Mesendoderm (in vitro differentiated cells): ENCODE measurements at regions not wholly inside any gene's neighbourhood (a gene's known extent, or its start where the extent isn't known, plus 50 kb on each side); places are given as distances from the start of the nearest gene placed in this dataset.

Source experiments
- DNase-seq: peaks from one replicate; pipeline ENCODE4 v3.0.0; 2013
- H2AK5ac ChIP-seq: 2 replicates; pipeline ENCODE4 v1.6.1; 2013; ENCODE audit warnings: low read length, inconsistent platforms
- H2BK120ac ChIP-seq: 2 replicates; pipeline ENCODE4 v1.6.1; 2013; ENCODE audit warnings: low read depth, mild to moderate bottlenecking, low read length, moderate library complexity, mixed read lengths
- H2BK15ac ChIP-seq: replicated peaks from 2 replicates; pipeline ENCODE4 v1.6.1; 2013; ENCODE audit warnings: low read depth, mild to moderate bottlenecking, moderate library complexity
- H2BK5ac ChIP-seq: 2 replicates; pipeline ENCODE4 v1.6.1; 2013; ENCODE audit warnings: low read length, inconsistent platforms
- H3K18ac ChIP-seq: 2 replicates; pipeline ENCODE4 v1.6.1; 2013; ENCODE audit warnings: mild to moderate bottlenecking, low read length, mixed read lengths
- H3K23ac ChIP-seq: one replicate; pipeline ENCODE4 v1.6.1; 2013; ENCODE audit warnings: low read length
- H3K27ac ChIP-seq: 2 replicates; pipeline ENCODE4 v1.5.1; 2013; ENCODE audit warnings: low read depth, mild to moderate bottlenecking, inconsistent platforms, low read length, moderate library complexity
- H3K27me3 ChIP-seq: 2 replicates; pipeline ENCODE4 v1.6.1; 2013; ENCODE audit warnings: low read length, control low read depth, mild to moderate bottlenecking, inconsistent platforms; ENCODE audit not compliant: insufficient read depth, poor library complexity
- H3K36me3 ChIP-seq: 2 replicates; pipeline ENCODE4 v1.6.1; 2013; ENCODE audit warnings: low read length, inconsistent platforms; ENCODE audit not compliant: control insufficient read depth, insufficient read depth
- H3K4ac ChIP-seq: one replicate; pipeline ENCODE4 v1.6.1; 2013; ENCODE audit warnings: low read depth, mild to moderate bottlenecking, low read length, moderate library complexity
- H3K4me1 ChIP-seq: 2 replicates; pipeline ENCODE4 v1.6.1; 2013; ENCODE audit warnings: low read depth, low read length, inconsistent platforms; ENCODE audit not compliant: control insufficient read depth
- H3K4me2 ChIP-seq: 2 replicates; pipeline ENCODE4 v1.6.1; 2013; ENCODE audit warnings: low read length
- H3K4me3 ChIP-seq: 2 replicates; pipeline ENCODE4 v1.5.1; 2013; ENCODE audit warnings: mild to moderate bottlenecking, low read length
- H3K56ac ChIP-seq: one replicate; pipeline ENCODE4 v1.6.1; 2013; ENCODE audit warnings: low read length
- H3K79me1 ChIP-seq: 2 replicates; pipeline ENCODE4 v1.6.1; 2013; ENCODE audit warnings: low read length, inconsistent platforms
- H3K79me2 ChIP-seq: 2 replicates; pipeline ENCODE4 v1.6.1; 2013; ENCODE audit warnings: mild to moderate bottlenecking, low read length; ENCODE audit not compliant: control insufficient read depth, insufficient read depth
- H3K9ac ChIP-seq: 2 replicates; pipeline ENCODE4 v1.6.1; 2013; ENCODE audit warnings: low read length, inconsistent platforms
- H4K5ac ChIP-seq: one replicate; pipeline ENCODE4 v1.6.1; 2013; ENCODE audit warnings: low read length
- H4K8ac ChIP-seq: one replicate; pipeline ENCODE4 v1.6.1; 2013; ENCODE audit warnings: low read depth, mild to moderate bottlenecking, control low read depth, low read length, moderate library complexity
- WGBS: extraction: QIAGEN DNeasy Blood & Tissue Kit; methylation state at CpG from one replicate; pipeline ENCODE4 v1.1.7; 2013; ENCODE audit warnings: low lambda C conversion rate, missing lambda C conversion rate; ENCODE audit not compliant: insufficient coverage; ENCODE audit errors: extremely low coverage; 5-methylcytosine and 5-hydroxymethylcytosine counted together

GRCh38 chr7:81079746-81080145 lies 160.9 kb upstream of the SEMA3C start:
- H3K4me2 ChIP-seq, result no peak overlapping the region
- DNase-seq, result no peak
- H3K36me3 ChIP-seq, result no peaks in the 10 kb centered on the region

DNA sequence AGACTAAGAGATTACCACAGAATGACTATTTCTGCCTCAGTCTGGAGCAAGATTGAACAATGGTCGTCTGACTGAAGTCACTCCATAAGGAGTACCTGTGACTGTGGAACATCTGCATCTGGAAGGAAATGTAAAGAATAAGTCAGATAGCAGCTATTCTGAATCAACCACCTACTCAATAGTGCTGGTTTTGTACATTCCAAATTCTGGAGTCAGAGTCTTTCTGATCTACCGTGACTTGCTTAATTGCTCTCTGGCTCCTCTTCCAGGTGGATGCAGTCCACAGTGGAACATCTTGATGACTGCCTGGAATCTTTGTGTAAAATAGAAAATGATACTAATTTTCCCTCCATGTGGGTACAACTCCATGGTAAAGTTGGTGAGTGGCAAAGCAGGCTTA lies 156.3 kb upstream of the SEMA3C start:
- no peaks in the 10 kb centered on the region for H3K79me1 ChIP-seq
- H2BK120ac ChIP-seq, result no peak overlapping the region
- no peak overlapping the region for H3K4me3 ChIP-seq
- H2AK5ac ChIP-seq, result no peak overlapping the region
- H3K79me2 ChIP-seq, result no peaks in the 10 kb centered on the region
- H3K18ac ChIP-seq, result no peak overlapping the region
- no peak overlapping the region for H4K5ac ChIP-seq
- H3K9ac ChIP-seq, result no peak overlapping the region
- H3K4me1 ChIP-seq, result no peaks in the 10 kb centered on the region
- no peak overlapping the region for H3K56ac ChIP-seq
- H4K8ac ChIP-seq, result no peak overlapping the region
- H3K27ac ChIP-seq, result no peak overlapping the region
- no peak for DNase-seq
- H3K4ac ChIP-seq, result no peak overlapping the region
- H3K36me3 ChIP-seq, result no peaks in the 10 kb centered on the region
- no peak overlapping the region for H3K4me2 ChIP-seq
- H3K23ac ChIP-seq, result no peak overlapping the region
- no peak overlapping the region for H2BK5ac ChIP-seq
- no CpG with 5 or more reads among the region's 2 CpGs for WGBS
- H2BK15ac ChIP-seq, result no peak overlapping the region
- no peaks in the 10 kb centered on the region for H3K27me3 ChIP-seq

More at GRCh38 chr7:81079746-81080145, 160.9 kb upstream of the SEMA3C start:
- H3K18ac ChIP-seq, result no peak overlapping the region
- H3K27me3 ChIP-seq, result no peaks in the 10 kb centered on the region
- no peaks in the 10 kb centered on the region for H3K79me1 ChIP-seq
- H3K56ac ChIP-seq, result no peak overlapping the region
- no peaks in the 10 kb centered on the region for H3K79me2 ChIP-seq
- no peak overlapping the region for H4K5ac ChIP-seq
- H2BK5ac ChIP-seq, result no peak overlapping the region
- H4K8ac ChIP-seq, result no peak overlapping the region
- no CpG with 5 or more reads among the region's 1 CpG for WGBS
- no peak overlapping the region for H3K23ac ChIP-seq
- H3K4ac ChIP-seq, result no peak overlapping the region
- no peak overlapping the region for H2BK120ac ChIP-seq
- no peak overlapping the region for H2BK15ac ChIP-seq
- no peak overlapping the region for H3K9ac ChIP-seq
- H3K27ac ChIP-seq, result no peak overlapping the region
- no peak overlapping the region for H3K4me3 ChIP-seq
- H2AK5ac ChIP-seq, result no peak overlapping the region
- no peaks in the 10 kb centered on the region for H3K4me1 ChIP-seq

GRCh38 chr7:81074406-81074805 lies 155.6 kb upstream of the SEMA3C start:
- DNase-seq, result no peak
- no peak overlapping the region for H2AK5ac ChIP-seq
- no peaks in the 10 kb centered on the region for H3K4me1 ChIP-seq
- no peak overlapping the region for H3K9ac ChIP-seq
- no peak overlapping the region for H4K5ac ChIP-seq
- no CpG with 5 or more reads among the region's 3 CpGs for WGBS
- H3K4ac ChIP-seq, result no peak overlapping the region
- H3K4me3 ChIP-seq, result no peak overlapping the region
- no peak overlapping the region for H2BK15ac ChIP-seq
- no peaks in the 10 kb centered on the region for H3K36me3 ChIP-seq
- H4K8ac ChIP-seq, result no peak overlapping the region
- H3K79me1 ChIP-seq, result no peaks in the 10 kb centered on the region
- no peak overlapping the region for H3K4me2 ChIP-seq
- no peak overlapping the region for H3K27ac ChIP-seq
- no peak overlapping the region for H3K56ac ChIP-seq
- H2BK120ac ChIP-seq, result no peak overlapping the region
- no peak overlapping the region for H2BK5ac ChIP-seq
- H3K23ac ChIP-seq, result no peak overlapping the region
- no peaks in the 10 kb centered on the region for H3K79me2 ChIP-seq
- no peak overlapping the region for H3K18ac ChIP-seq
- H3K27me3 ChIP-seq, result no peaks in the 10 kb centered on the region

DNA sequence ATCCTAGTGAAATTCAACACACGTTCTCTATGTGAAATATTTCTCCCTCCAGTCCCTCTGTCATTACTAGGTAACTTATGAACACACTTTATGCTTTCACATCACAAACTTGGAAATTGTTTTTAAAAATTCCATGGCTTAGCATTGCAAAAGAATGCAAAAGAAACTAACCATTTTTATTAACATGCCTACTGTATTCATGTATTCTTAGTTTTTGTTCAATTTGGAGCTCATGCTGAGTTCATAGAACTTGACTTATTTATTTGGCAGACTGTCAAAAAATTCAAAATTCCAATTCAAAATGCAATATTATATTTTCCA lies 155.0 kb upstream of the SEMA3C start:
- no peak overlapping the region for H4K8ac ChIP-seq
- WGBS, result no CpG with 5 or more reads among the region's 1 CpG
- no peak overlapping the region for H3K27ac ChIP-seq
- no peaks in the 10 kb centered on the region for H3K36me3 ChIP-seq
- H3K23ac ChIP-seq, result no peak overlapping the region
- no peak overlapping the region for H2BK120ac ChIP-seq
- no peaks in the 10 kb centered on the region for H3K27me3 ChIP-seq
- no peak overlapping the region for H2BK15ac ChIP-seq
- H3K9ac ChIP-seq, result no peak overlapping the region
- no peak overlapping the region for H3K4me3 ChIP-seq
- H3K79me1 ChIP-seq, result no peaks in the 10 kb centered on the region
- no peaks in the 10 kb centered on the region for H3K4me1 ChIP-seq
- no peak for DNase-seq
- H2AK5ac ChIP-seq, result no peak overlapping the region
- no peak overlapping the region for H3K56ac ChIP-seq
- no peak overlapping the region for H3K18ac ChIP-seq
- H2BK5ac ChIP-seq, result no peak overlapping the region
- no peaks in the 10 kb centered on the region for H3K79me2 ChIP-seq
- H3K4ac ChIP-seq, result no peak overlapping the region
- no peak overlapping the region for H4K5ac ChIP-seq
- no peak overlapping the region for H3K4me2 ChIP-seq

DNA sequence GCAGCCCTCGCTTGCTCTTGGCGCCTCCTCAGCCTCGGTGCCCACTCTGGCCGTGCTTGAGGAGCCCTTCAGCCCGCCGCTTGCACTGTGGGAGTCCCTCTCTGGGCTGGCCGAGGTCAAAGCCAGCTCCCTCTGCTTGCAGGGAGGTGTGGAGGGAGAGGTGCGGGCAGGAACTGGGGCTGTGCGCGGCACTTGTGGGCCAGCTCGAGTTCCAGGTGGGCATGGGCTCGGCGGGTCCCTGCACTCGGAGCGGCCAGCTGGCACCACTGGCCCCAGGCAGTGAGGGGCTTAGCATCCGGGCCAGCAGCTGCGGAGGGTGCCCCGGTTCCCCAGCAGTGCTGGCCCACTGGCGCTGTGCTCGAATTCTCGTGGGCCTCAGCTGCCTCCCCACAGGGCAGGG lies 152.1 kb upstream of the SEMA3C start:
- Histone ChIP-seq H2BK5ac (no peak overlapping the region), H2AK5ac (no peak overlapping the region), H3K4me1 (no peaks in the 10 kb centered on the region), H2BK15ac (no peak overlapping the region), H4K8ac (no peak overlapping the region), H3K36me3 (no peaks in the 10 kb centered on the region), H4K5ac (no peak overlapping the region), H3K27me3 (no peaks in the 10 kb centered on the region), H3K79me1 (no peaks in the 10 kb centered on the region), H3K4me2 (no peak overlapping the region), H3K4ac (no peak overlapping the region), H3K18ac (no peak overlapping the region), H3K4me3 (no peak overlapping the region), H3K79me2 (no peaks in the 10 kb centered on the region), H3K9ac (no peak overlapping the region), H3K27ac (no peak overlapping the region), H3K23ac (no peak overlapping the region), H2BK120ac (no peak overlapping the region), H3K56ac (no peak overlapping the region)
- no peak for DNase-seq
- WGBS, result no CpG with 5 or more reads among the region's 21 CpGs

GRCh38 chr7:81066797-81067196 lies 147.9 kb upstream of the SEMA3C start:
- Histone ChIP-seq H3K9ac (no peak overlapping the region), H3K79me1 (no peaks in the 10 kb centered on the region), H2BK120ac (no peak overlapping the region), H3K4me1 (no peaks in the 10 kb centered on the region), H2AK5ac (no peak overlapping the region), H3K79me2 (no peaks in the 10 kb centered on the region), H3K4me3 (no peak overlapping the region), H3K4ac (no peak overlapping the region), H3K27me3 (no peaks in the 10 kb centered on the region), H3K27ac (no peak overlapping the region), H3K23ac (no peak overlapping the region), H2BK15ac (no peak overlapping the region), H3K56ac (no peak overlapping the region), H4K5ac (no peak overlapping the region), H3K18ac (no peak overlapping the region), H3K4me2 (no peak overlapping the region), H2BK5ac (no peak overlapping the region), H3K36me3 (no peaks in the 10 kb centered on the region), H4K8ac (no peak overlapping the region)
- DNase-seq, result no peak
